SU-DHL-6 (cell line): ENCODE measurements at regions not wholly inside any gene's neighbourhood (a gene's known extent, or its start where the extent isn't known, plus 50 kb on each side); places are given as distances from the start of the nearest gene placed in this dataset.

Experiments used
- EZH2phosphoT487 ChIP-seq: fragments of 200-600 bp; sonication (generic), shearing (Covaris generic); conservative IDR thresholded peaks from 2 replicates; pipeline ENCODE4 v1.6.1; 2018; ENCODE audit warnings: mild to moderate bottlenecking, antibody characterized with exemption, low read length, moderate library complexity, mixed read lengths
- TF ChIP-seq, protein P1 (sequence below): fragments of 200-600 bp; sonication (generic); IDR thresholded peaks from one replicate; pipeline ENCODE4 v1.5.1; 2017; ENCODE audit warnings: antibody characterized with exemption, mild to moderate bottlenecking, low read length, moderate library complexity; ENCODE audit not compliant: insufficient read depth, poor library complexity, severe bottlenecking

DNA sequence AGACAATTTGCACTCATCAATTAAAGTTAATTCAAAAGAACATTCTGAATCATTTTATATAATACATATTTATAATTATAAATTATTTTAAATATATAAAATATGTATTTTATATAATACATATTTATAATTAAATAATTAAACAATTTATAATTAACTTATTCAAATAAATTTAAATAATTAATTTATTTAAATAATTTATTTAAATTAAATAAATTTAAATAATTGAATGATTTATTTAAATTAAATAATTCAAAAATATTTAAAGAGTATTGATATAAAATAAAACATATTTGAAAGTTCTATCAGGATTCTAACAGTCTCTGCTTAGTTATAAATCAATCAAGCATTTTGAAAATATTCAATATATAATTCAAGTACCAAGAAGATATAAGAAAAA is 775.5 kb upstream of the CTNND2 start:
- TF ChIP-seq, protein P1, sequence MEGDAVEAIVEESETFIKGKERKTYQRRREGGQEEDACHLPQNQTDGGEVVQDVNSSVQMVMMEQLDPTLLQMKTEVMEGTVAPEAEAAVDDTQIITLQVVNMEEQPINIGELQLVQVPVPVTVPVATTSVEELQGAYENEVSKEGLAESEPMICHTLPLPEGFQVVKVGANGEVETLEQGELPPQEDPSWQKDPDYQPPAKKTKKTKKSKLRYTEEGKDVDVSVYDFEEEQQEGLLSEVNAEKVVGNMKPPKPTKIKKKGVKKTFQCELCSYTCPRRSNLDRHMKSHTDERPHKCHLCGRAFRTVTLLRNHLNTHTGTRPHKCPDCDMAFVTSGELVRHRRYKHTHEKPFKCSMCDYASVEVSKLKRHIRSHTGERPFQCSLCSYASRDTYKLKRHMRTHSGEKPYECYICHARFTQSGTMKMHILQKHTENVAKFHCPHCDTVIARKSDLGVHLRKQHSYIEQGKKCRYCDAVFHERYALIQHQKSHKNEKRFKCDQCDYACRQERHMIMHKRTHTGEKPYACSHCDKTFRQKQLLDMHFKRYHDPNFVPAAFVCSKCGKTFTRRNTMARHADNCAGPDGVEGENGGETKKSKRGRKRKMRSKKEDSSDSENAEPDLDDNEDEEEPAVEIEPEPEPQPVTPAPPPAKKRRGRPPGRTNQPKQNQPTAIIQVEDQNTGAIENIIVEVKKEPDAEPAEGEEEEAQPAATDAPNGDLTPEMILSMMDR: no peak
- no peak for TF ChIP-seq EZH2phosphoT487
